Stimulated activated CD4-positive, alpha-beta T cell treated with anti-CD3 and anti-CD28 coated beads, Interleukin-1b, Interleukin-23, amount 100 ng/mL, for 1 hour (primary cell): ENCODE measurements at regions not wholly inside any gene's neighbourhood (a gene's known extent, or its start where the extent isn't known, plus 50 kb on each side); places are given as distances from the start of the nearest gene placed in this dataset.

ENCODE experiments used
- DNase-seq, 2 donors: peaks; one replicate each; pipeline ENCODE4 v3.0.0-alpha.2; 2020; ENCODE audit warnings: low read depth in 2 of 2

GRCh38 chr2:8309131-8309530, 372.7 kb upstream of the ID2 start:
- no peak for DNase-seq

GRCh38 chr2:8310557-8311455, 371.1 kb upstream of the ID2 start:
- DNase-seq: peak in 1 of 2 donors; percentile 14

- DNase-seq: no peak
These were observed 369.6 kb upstream of the ID2 start for GRCh38 chr2:8312221-8312620.

- DNase-seq: no peak
These were observed 368.7 kb upstream of the ID2 start for GRCh38 chr2:8312861-8313830.

- no peak for DNase-seq
These were observed 367.8 kb upstream of the ID2 start for GRCh38 chr2:8314063-8314462.

GRCh38 chr2:8315531-8316165, 366.2 kb upstream of the ID2 start:
- DNase-seq: no peak

- DNase-seq: no peak
These were observed 365.5 kb upstream of the ID2 start for GRCh38 chr2:8316356-8316755.

GRCh38 chr2:8317418-8317817, 364.4 kb upstream of the ID2 start:
- DNase-seq: no peak

- no peak for DNase-seq
These were observed 362.6 kb upstream of the ID2 start for GRCh38 chr2:8319219-8319618.

- DNase-seq: no peak
These were observed 361.4 kb upstream of the ID2 start for GRCh38 chr2:8320311-8321066.

- no peak for DNase-seq
These were observed 359.2 kb upstream of the ID2 start for GRCh38 chr2:8322634-8323033.

- no peak for DNase-seq
These were observed 357.5 kb upstream of the ID2 start for GRCh38 chr2:8324164-8324856.

- no peak for DNase-seq
These were observed 357.0 kb upstream of the ID2 start for GRCh38 chr2:8324901-8325300.

- DNase-seq: no peak
These were observed 354.3 kb upstream of the ID2 start for GRCh38 chr2:8327371-8328100.

GRCh38 chr2:8328217-8328616, 353.6 kb upstream of the ID2 start:
- no peak for DNase-seq

- DNase-seq: no peak
These were observed 351.9 kb upstream of the ID2 start for GRCh38 chr2:8329660-8330622.

GRCh38 chr2:8331068-8331467, 350.8 kb upstream of the ID2 start:
- DNase-seq: no peak

GRCh38 chr2:8332646-8333045, 349.2 kb upstream of the ID2 start:
- no peak for DNase-seq
